IPS-15b (cell line): ENCODE measurements at regions not wholly inside any gene's neighbourhood (a gene's known extent, or its start where the extent isn't known, plus 50 kb on each side); places are given as distances from the start of the nearest gene placed in this dataset.
"Not testable (repeated sequence)": the region's sequence is repeated elsewhere in the genome, so short reads cannot be mapped to it uniquely, and the experiment has no call there.

ENCODE experiments used
- H3K27me3 ChIP-seq: one replicate; pipeline ENCODE4 v1.6.1; 2013; ENCODE audit warnings: low read length; ENCODE audit not compliant: control insufficient read depth, insufficient read depth
- H3K36me3 ChIP-seq: one replicate; pipeline ENCODE4 v1.6.1; 2013; ENCODE audit warnings: low read length; ENCODE audit not compliant: control insufficient read depth, insufficient read depth
- H3K4me1 ChIP-seq: one replicate; pipeline ENCODE4 v1.6.1; 2013; ENCODE audit warnings: mild to moderate bottlenecking, low read length; ENCODE audit not compliant: control insufficient read depth, insufficient read depth
- H3K4me3 ChIP-seq: one replicate; pipeline ENCODE4 v1.5.1; 2013; ENCODE audit warnings: low read depth, low read length
- H3K9ac ChIP-seq: one replicate; pipeline ENCODE4 v1.6.1; 2013; ENCODE audit warnings: low read depth, mild to moderate bottlenecking, low read length
- H3K9me3 ChIP-seq: one replicate; pipeline ENCODE4 v1.6.1; 2013; ENCODE audit warnings: mild to moderate bottlenecking, low read length; ENCODE audit not compliant: control insufficient read depth, insufficient read depth

DNA sequence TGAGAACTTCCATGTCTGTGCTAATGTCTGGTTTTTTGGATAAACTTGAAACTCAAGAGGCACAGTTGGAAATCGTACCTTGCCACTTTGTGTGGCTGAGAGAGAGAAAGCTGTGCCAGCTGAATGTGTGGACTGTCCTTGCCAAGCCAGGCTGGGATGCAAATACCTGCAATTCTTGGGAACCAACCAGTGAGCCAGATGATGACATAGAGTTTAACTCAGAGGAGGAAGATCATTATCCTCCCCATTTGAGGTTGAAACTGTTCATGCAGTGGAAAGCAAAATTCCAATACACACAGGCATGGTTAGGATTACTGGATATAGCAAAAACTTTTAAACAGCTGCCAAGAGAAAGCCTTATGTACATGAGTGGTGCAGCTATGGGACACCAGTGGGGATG, 451.4 kb upstream of the NPAP1 start:
- no peaks in the 10 kb centered on the region for H3K4me1 ChIP-seq
- H3K27me3 ChIP-seq, result no peaks in the 10 kb centered on the region
- no peak overlapping the region for H3K9ac ChIP-seq
- H3K9me3 ChIP-seq, result no peaks in the 10 kb centered on the region
- H3K4me3 ChIP-seq, result no peak overlapping the region
- H3K36me3 ChIP-seq, result no peaks in the 10 kb centered on the region

DNA sequence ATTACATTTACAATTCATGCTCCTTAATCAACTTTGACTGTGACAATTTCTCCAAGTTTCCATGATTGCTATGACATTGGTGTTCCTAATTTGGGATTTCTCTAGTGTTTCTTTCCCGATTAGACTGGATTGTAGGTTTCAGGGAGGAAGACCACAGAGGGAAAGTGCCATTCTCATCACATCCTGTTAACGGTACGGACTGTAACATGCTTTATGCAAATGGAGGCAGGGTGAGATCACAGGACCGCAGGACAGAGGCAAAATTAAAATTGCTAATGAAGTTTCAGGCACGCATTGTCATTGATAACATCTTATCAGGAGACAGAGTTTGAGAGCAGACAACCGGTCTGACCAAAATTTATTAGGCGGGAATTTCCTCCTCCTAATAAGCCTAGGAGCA, 446.7 kb upstream of the NPAP1 start:
- H3K36me3 ChIP-seq, H3K9me3 ChIP-seq, H3K27me3 ChIP-seq, H3K4me1 ChIP-seq, H3K9ac ChIP-seq, H3K4me3 ChIP-seq: not testable (repeated sequence)

DNA sequence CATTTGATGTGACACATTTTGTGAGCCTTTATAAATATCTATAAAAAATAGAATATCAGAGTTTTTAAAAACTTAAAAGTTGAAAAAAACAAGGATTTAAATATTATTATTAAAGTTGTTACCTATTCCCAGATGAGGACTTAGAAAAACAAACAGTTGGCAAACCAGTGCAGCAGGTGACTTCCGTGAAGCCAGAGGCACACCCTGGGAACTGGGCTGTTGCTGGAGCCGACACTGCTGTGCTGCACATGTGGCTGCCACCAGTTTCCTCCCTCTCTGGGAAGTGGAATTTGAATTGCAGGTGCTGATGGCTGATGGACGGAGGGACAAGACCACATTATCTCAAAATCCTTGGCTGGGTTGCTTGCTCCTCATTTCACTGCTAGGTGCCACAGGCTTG, 442.4 kb upstream of the NPAP1 start:
- not testable (repeated sequence) for H3K9me3 ChIP-seq, H3K4me1 ChIP-seq, H3K9ac ChIP-seq, H3K27me3 ChIP-seq, H3K36me3 ChIP-seq, H3K4me3 ChIP-seq

DNA sequence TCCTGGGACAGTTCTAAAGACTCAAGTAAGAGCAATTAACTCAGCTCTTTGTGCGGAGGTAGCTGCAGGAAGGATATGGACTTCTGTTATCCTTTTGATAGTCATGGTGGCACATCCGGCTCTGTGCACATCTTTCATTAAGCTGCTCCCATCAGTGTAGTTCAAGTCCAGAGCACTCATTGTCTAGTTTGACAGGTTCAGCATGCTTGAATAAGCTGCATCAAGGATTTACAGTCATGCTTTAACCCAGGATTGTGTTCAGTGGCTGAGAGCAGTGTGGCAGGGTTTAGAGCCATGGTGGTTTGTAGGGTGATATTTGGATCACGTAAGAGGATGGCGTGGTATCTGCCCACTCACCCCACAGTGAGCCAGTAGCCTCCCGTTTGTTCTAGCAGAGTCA, 435.0 kb upstream of the NPAP1 start:
- H3K9me3 ChIP-seq, H3K9ac ChIP-seq, H3K36me3 ChIP-seq, H3K4me1 ChIP-seq, H3K27me3 ChIP-seq, H3K4me3 ChIP-seq: not testable (repeated sequence)

DNA sequence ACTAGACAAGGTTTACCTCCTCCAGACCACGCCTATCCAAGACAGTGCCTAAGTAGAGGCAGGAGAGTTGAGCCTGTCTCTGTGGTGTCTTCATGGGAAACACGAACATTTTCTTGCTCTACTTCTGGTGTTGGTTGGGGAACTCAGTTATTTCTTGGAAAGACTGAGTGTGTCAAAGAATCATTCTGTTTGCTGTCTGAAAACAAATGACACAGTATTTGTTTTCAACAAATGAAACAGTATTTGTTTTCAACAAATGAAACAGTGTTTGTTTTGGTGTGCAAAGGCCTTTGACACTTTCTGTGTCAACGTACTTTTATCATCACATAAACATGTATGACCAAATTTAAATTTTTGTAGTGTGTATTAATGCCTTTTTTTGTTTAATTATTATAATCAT, 416.5 kb upstream of the NPAP1 start:
- H3K36me3 ChIP-seq, H3K9ac ChIP-seq, H3K4me1 ChIP-seq, H3K27me3 ChIP-seq, H3K9me3 ChIP-seq, H3K4me3 ChIP-seq: not testable (repeated sequence)

DNA sequence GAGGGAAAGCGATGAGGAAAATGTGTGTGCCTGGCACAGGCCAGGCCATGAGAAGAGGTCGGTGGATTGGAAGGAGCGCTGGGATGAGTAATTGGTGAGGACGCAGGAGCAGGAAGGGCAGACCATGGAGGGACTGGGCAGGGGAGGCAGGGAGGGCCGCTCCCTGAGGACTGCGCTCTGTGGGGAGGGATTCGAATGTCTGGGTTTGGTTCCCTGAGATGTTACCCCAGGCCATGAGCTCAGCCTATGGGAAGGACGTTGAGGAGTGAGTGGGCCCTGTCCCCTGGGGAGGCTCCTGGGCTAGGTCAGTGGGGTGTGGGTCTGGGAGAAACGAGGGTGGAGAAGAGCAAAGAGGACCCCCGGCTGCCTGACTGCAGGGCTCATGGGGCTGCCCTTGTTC, 415.2 kb upstream of the NPAP1 start:
- peak overlapping the region; percentile 35 for H3K4me3 ChIP-seq
- not testable (repeated sequence) for H3K9ac ChIP-seq, H3K27me3 ChIP-seq, H3K36me3 ChIP-seq, H3K9me3 ChIP-seq, H3K4me1 ChIP-seq

DNA sequence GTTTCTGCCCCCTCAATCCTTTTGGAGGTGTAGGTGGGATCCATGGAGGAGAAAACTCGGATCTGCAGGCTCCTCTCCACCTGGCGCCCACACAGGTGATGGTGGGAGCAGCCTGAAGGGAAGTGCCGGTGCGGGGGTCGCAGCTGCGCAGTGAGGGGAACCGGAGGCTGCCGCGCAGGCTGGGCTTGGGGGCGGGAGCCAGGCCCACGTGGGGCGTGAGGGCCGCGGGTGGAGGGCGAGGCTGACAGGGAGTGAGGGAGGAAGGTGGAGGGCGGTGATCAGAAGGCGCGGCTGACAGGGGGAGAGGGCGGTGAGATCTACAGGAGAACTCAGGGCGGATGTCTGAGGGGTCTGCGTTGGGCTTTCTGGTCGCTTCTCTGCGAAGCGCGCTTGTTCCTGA, 414.7 kb upstream of the NPAP1 start:
- not testable (repeated sequence) for H3K9me3 ChIP-seq, H3K9ac ChIP-seq, H3K4me1 ChIP-seq, H3K27me3 ChIP-seq, H3K36me3 ChIP-seq
- peak overlapping the region; percentile 35 for H3K4me3 ChIP-seq

DNA sequence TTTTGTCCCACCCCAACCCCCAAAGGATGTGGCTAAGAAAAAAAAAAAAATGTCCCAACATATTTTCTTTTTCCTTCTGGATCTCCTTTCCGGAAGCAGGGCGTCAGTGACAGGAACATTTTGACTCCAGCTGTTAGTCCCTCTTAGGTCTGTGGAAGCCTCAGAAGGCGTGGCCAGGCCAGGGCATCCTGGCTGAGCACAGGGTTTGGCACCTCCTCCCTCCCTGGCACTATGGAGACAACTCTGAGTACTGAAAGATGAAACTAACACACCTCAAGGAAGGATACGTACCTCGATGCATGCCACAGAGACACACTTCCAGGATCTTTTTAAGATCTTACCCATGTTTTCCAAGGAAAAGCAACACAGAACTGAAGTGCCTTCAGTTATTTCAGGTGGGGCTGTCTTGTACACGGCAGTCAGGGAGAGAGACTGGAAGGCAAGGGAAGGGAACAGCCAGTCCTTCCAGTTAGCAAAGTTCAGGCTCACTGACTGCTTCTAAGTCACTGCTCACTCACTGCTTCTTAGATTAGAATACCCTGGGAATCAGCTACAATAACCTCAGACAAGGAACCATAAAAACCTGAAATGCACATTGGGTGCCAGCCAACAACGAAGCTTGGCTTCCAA, 406.9 kb upstream of the NPAP1 start:
- H3K4me3 ChIP-seq, H3K27me3 ChIP-seq, H3K9ac ChIP-seq, H3K9me3 ChIP-seq, H3K36me3 ChIP-seq, H3K4me1 ChIP-seq: not testable (repeated sequence)

DNA sequence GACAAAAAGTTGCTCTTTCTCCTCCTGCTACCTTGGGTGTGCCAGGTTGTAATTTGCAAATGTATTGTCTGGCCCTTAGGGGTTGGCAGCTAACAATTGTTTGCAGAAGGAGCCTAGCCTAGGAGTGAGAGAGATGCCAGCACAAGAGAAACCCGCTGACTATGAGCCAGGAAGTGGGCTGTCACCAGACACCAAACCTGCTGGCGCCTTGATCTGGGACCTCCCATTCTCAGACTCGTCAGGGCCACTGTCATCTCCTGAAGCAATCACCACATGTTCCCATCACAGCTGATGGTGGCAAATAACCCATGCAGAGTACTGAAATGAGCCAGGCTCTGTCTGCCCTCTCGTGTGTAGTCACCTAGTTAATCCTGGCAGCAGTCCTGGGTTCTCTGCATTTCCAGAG, 406.4 kb upstream of the NPAP1 start:
- no peaks in the 10 kb centered on the region for H3K9me3 ChIP-seq
- H3K4me1 ChIP-seq, result no peaks in the 10 kb centered on the region
- no peak overlapping the region for H3K4me3 ChIP-seq
- H3K36me3 ChIP-seq, result no peaks in the 10 kb centered on the region
- H3K27me3 ChIP-seq, result no peaks in the 10 kb centered on the region
- no peak overlapping the region for H3K9ac ChIP-seq

DNA sequence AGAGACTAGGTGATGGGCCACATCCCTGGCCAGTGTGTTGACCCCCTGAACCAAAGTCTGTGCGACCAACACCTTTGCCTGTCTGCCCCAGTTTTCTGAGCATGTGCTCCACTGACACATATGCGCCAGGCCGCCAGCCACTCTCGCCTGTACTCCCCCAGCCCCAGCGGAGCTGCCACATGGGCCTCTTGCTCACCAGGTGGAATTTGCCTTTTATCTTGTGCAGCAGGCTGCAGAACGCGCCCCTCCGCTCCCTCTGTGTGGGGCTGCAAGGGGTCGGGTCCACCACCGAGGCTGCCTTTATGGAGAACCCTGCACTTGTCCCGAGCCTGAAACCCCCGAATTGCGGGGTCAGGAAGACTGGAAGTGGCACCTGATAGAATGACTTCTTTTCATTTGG, 405.7 kb upstream of the NPAP1 start:
- no peaks in the 10 kb centered on the region for H3K27me3 ChIP-seq
- no peak overlapping the region for H3K9ac ChIP-seq
- no peak overlapping the region for H3K4me3 ChIP-seq
- no peaks in the 10 kb centered on the region for H3K36me3 ChIP-seq
- H3K4me1 ChIP-seq, result no peaks in the 10 kb centered on the region
- no peaks in the 10 kb centered on the region for H3K9me3 ChIP-seq

DNA sequence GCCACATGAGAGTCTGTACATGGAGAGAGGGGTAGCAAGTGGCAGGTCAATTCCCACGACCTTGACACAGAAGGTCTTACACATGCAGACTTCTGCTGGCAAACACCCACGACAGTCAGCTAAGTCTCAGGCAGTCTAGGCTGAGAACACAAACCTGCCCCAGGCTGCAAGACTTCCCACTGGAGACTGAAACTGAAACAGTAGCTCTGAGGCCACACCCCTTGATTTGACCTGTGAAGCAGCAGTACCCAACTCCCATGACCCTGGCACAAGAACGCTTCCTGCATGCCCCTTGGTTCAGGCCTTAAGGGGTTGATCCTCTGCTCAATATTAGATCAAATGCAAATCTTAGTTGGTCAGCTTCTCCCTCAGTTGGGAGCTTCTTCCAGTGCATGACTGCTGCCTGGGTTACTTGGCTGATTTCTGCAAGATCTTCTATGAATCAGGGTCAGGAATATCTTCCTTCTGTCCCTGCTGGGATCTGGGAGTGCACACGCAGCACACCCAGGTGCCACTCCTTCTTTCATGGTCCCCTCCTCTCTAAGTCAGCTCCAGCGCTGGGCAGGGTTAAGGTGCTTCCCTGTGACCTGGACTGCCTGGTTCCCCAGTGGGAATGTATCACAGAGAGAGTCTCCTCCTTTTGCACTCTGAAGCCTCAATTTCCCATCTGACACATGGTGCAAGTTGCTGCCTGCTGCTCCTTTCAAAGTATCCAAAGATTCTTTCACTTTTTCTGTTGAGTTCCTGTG, 403.9 kb upstream of the NPAP1 start:
- not testable (repeated sequence) for H3K4me3 ChIP-seq, H3K4me1 ChIP-seq, H3K36me3 ChIP-seq, H3K9ac ChIP-seq, H3K27me3 ChIP-seq, H3K9me3 ChIP-seq

DNA sequence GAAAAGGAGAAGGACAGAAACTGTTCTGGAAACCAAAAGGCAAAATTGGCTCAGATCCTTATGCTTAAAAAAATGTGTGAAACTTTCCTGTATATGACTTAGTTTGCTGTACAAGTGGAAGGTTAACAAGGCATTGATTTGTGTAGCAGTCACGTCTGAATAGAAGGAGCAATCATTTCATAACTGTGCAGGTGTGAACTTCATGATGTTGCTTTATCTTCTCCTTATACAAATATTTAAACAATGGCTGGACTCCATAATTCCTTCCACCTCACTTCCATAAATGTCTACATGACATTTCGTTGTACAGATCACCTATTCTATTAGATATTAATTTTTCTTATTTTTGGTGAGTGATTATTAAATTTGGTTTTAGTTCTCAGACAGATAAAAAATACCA, 382.7 kb upstream of the NPAP1 start:
- Histone ChIP-seq H3K9ac (no peak overlapping the region), H3K4me1 (no peaks in the 10 kb centered on the region), H3K9me3 (no peaks in the 10 kb centered on the region), H3K36me3 (no peaks in the 10 kb centered on the region), H3K4me3 (no peak overlapping the region), H3K27me3 (no peaks in the 10 kb centered on the region)
